C1 segment of cervical spinal cord (tissue), 14 donors: ENCODE measurements at regions not wholly inside any gene's neighbourhood (a gene's known extent, or its start where the extent isn't known, plus 50 kb on each side); places are given as distances from the start of the nearest gene placed in this dataset.
"Not testable (repeated sequence)": the region's sequence is repeated elsewhere in the genome, so short reads cannot be mapped to it uniquely, and the experiment has no call there.

Experiments
- DNase-seq, 14 donors: peaks; one replicate each; lab custom pipeline; 2025; lab: John Stamatoyannopoulos, UW

DNA sequence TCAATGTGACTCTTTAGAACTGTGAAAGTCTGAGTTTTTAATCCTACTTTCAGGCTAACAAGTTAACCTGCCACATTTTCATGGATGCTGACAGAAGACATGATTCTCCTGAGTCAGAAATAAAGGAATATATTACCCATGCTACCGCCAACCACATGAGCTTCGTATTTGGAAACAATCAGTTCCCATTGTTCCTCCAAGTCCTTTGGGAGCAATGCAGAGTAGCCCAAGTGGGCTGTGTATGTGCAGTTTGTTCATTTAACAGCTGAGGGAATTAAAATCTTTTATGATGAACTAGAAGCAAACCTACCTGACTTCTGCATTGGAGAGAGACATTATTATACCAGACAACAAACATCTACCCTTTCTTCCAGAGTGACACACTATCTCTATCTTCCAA is 169.3 kb upstream of the BET1 start:
- no peak for DNase-seq

GRCh38 chr7:94174375-94174774 is 170.2 kb upstream of the BET1 start:
- DNase-seq, result no peak

DNA sequence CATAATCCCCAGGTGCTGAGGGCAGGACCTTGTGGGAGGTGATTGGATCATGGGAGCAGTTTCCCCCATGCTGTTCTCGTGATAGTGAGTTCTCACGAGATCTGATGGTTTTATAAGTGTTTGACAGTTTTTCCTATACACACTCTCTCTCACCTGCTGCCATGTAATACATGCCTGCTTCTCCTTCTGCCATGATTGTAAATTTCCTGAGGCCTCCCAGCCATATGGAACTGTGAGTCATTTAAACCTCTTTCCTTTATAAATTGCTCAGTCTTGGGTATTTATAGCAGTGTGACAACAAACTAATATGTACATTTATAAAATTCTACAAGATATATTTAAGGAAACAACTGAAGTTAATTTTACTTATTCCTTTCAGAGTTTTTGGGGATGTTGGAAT is 170.8 kb upstream of the BET1 start:
- no peak for DNase-seq

DNA sequence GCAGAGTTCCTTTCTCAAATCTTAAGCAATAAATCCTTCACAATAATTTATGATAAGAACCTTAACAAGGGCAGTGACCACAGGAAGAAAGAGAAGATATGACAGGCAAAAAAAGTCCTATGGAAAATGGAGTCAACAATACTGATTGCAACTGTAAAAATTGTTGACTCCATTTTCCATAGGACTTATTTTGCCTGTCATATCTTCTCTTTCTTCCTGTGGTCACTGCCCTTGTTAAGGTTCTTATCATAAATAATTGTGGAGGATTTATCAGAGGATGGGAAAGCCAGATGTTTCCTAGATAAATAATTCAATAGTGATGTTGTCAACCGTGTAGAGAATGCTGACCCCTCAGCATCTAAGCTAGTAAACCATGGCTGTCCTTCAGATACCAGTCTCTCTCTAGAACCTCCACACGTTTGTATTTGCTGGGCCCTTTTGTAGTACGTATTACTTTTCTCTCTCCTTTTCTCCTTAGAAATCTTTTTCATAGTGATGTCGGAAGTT is 172.6 kb upstream of the BET1 start:
- DNase-seq, result no peak

DNA sequence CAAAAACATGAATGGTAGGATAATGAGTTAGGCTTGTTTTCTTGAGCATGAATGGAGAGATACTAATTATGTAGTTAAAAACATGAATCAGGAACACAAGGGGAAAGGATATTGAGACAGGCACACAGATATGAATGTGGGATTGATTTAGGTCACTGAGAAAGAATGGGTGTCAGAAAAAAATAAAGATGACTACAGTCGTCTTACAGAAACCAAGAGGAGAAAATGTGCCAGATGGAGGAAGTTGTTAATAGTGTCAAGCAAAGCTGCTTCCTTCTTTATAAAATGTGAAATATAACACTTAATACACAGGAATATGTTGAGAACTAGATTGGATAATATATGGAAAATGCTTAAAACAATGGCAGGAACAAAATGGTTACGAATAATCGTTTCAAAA is 173.3 kb upstream of the BET1 start:
- no peak for DNase-seq

DNA sequence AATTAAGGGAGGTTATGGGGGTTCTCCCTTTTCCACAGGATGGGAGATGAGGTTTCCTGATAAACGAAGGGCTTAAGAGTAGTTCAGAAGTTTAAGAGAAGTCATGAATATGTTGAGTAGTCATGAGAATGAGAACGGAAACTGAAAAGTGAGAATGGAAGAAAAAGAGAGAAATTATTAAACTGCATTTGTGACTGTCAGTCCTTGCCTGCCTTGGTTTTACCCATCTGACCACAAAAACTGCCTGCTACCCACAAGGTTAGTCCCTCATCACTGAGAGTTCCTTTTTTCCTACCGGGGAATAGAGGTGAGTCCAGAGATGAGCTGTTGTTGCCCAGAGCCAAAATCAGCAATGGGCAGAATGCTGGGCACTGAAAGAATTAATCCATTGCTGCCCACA is 174.1 kb upstream of the BET1 start:
- no peak for DNase-seq

GRCh38 chr7:94179466-94179865 is 175.3 kb upstream of the BET1 start:
- no peak for DNase-seq

DNA sequence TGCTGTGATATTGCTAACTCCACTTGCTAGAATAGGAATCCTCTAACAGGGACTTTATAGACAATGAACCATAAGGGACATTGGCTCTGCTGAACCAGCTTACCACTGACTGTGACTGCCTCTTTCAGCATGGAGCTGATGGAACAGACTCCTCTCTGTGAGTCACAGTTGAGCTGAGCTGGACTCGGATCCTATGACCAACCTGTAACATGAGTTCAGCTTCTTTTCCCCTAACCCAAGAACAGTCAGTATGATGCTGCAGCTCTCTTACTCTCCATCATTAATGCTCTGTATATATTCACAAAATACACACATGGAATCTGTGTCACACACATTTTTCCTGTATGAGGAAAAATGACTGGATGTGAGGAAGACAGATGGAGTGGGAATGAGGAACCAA is 177.9 kb upstream of the BET1 start:
- no peak for DNase-seq

DNA sequence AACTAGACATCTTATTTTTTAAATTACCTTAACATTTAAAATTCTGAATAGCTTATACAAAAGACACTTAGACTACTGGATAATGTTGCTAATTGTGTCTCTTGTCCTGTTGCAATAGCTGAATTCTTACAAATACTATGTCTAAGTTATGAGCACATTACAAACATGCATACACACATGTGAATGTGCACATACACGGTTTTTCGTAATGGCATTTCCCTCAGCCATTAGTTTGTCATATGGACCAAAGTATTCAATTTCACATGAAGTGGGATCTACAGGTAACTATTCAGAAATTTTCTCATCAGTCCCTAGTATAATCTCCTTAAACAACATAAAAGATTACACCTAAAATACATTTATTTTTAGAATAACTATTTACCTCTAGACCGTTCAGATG is 178.6 kb upstream of the BET1 start:
- DNase-seq, result no peak

DNA sequence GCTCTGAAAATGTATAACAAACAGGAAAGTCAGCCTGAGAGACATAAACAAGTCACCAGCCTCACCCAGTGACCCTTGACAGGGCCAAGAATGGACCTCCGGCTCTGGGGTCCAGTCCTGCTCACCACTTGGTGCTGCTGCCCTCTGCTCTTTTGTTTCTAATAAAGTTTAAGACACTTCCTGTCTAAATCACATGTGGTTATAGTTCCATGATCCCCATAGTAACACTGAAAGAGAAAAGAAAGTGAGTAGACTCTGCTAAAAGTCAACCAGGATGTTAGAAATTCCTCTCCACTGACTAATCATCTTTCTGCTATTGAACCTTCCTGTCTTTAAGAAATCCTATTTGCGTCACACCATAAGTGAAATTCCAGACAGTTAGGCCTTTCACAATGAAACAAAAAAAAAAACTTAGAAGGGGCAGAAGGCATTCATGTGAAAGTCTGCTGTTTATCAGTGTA is 179.2 kb upstream of the BET1 start:
- no peak for DNase-seq

- no peak for DNase-seq
These were observed 179.7 kb upstream of the BET1 start for GRCh38 chr7:94183891-94184290.

DNA sequence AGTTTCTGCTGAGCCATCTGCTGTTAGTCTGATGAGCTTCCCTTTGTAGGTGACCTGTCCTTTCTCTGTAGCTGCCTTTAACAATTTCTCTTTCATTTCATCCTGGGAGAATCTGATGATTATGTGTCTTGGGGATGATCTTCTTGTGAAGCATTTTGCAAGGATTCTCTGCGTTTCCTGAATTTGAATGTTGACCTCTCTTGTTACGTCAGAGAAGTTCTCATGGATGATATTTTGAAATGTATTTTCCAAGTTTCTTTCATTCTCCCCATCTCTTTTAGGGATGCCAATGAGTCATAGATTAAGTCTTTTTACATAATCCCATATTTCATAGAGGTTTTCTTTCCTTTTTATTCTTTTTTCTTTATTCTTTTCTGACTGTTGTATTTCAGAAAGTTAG is 184.2 kb upstream of the BET1 start:
- DNase-seq, result no peak

DNA sequence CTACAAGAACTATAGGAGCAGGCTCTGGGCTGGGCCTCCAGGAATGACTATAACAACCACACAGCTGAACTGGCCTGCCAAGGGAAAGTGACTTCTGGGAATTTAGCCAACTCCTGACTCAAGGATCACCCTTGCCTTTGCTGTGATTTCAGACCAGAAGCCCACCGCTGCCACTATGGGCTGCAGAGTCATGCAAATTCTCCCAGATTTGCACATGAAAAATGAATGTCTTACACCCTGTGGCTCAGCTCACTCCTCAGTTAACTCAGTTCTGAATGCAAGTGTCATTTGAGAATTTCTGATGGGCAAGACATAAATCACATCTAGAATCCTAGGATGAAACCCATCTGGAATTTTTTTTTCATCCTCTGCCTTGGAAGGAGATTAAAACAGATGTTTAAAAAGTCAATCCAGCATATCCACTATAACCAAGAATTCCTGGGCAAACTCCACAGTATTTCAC is 186.5 kb upstream of the BET1 start:
- DNase-seq, result no peak

GRCh38 chr7:94194426-94194825 is 190.3 kb upstream of the BET1 start:
- not testable (repeated sequence) for DNase-seq

GRCh38 chr7:94195201-94195600 is 191.0 kb upstream of the BET1 start:
- no peak for DNase-seq

- no peak for DNase-seq
These were observed 191.7 kb upstream of the BET1 start for GRCh38 chr7:94195813-94196212.

GRCh38 chr7:94205529-94205928 is 189.2 kb upstream of the COL1A2 start:
- no peak for DNase-seq

DNA sequence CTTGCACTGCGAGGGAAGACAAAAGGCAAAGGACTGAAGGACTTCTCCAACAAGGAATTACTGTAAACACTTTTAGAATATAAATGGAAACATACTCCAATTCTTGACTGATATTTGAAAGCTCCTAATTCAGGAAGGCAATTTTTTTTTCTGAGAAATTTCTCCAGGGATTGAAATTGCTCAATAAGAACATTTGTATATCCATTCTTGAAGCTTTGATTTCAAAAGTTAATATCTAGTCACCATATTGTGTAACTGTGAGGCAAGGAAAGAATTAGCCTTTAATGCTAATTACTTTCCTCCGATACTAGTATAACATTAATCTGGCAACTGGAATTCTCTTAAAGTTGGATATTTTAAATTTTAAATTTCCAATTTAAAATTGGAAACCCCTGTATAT is 188.4 kb upstream of the COL1A2 start:
- DNase-seq, result no peak

GRCh38 chr7:94212160-94212559 is 182.5 kb upstream of the COL1A2 start:
- no peak for DNase-seq

GRCh38 chr7:94216944-94217461 is 177.7 kb upstream of the COL1A2 start:
- no peak for DNase-seq

DNA sequence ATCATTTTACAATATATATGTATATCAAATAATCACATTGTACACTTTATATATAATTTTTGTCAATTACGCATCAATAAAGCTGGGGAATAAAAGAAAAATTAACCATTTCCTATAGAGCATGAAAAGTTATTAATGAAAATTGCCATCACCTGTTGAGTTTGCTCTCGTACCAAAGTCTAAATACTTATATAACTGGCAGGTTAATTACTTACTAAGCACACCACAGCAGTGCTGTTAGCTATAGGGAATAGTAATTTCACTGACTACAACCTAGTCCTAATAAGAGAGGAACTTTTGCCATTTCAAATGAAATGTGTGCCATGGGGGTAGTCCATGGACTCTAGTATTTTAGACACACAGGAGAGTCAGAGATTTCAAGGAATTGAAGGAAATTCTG is 176.9 kb upstream of the COL1A2 start:
- DNase-seq, result no peak

DNA sequence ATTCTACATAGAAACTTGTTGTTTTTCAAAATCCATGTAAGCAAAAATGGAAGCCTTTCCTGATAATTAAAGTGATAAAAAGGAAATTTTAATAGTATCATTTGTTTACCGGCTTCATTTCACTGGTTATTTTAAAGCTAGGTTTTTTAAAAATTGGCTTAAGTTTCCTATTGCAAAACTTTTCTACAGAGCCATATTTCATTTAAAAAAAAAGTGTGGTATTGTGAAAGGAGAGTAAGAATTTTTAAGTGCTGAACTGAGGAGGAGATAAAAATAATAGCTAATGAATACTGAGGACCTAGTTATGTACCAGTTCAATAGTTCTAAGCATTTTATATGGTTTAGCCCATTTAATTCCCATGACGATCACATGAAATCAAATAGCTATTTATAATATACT is 172.2 kb upstream of the COL1A2 start:
- no peak for DNase-seq

DNA sequence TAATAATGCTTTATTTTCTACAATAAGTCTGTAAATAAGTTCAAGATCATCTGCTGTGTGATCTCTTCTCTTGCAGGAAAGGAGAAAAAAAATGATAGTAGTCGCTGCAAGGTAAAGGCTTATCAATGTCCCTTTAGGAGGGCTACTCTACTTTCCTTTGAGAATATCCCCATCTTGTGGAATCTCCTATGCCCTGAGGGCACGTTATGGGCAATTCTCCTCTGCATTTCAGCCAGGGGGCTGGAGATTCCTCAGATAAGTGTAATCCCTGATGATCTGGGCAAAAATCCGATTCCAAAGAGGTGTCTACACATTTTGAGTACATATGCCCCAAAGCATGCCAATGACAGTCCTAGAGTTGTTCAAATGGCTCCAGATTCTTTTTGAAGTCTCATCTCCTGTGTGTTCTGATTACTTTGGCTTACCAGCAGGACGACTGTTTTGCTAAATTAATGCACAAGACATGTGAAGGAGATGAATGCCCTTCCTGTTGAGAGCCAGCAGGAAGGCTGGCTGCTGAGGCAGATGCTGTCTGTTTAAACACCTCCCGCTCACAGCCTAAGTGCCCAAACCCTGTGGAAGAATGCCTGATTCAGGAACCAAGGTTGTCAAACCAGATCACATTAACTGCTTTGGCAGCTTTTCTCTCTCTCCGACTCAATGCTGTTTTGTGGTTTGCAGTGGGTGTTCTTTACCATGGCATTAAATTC is 171.2 kb upstream of the COL1A2 start:
- DNase-seq, result no peak

DNA sequence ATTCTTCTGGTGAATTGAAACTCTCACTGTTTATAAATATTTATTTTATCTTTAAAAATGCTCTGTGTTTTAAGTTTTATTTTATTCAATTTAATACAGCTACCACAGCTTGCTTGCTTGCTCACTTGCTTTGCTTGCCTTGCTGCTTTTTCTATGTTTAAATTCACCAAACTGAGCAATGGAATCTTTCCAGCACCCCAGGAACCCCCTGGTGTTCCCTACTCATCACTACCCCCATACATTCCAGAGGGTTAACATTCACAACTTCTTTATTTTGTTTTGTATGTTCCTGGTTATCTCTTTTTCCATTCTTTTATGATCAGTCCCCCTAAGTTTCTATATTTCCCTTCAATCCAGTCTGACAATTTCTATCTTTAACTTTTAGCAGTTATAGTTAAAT is 166.5 kb upstream of the COL1A2 start:
- DNase-seq, result no peak
